IgD-negative memory B cell (primary cell): ENCODE measurements at regions not wholly inside any gene's neighbourhood (a gene's known extent, or its start where the extent isn't known, plus 50 kb on each side); places are given as distances from the start of the nearest gene placed in this dataset.
"Not testable (repeated sequence)": the region's sequence is repeated elsewhere in the genome, so short reads cannot be mapped to it uniquely, and the experiment has no call there.

Experiments used
- H3K27ac Mint-ChIP-seq, 3 donors: one replicate each; pipeline ENCODE4 v1.8.0; 2020 to 2022; ENCODE audit warnings: mild to moderate bottlenecking in 3 of 3, mixed read lengths in 3 of 3, moderate library complexity in 1 of 3
- H3K27me3 Mint-ChIP-seq: one replicate; pipeline ENCODE4 v1.8.0; 2021; ENCODE audit warnings: mixed read lengths
- H3K36me3 Mint-ChIP-seq: one replicate; pipeline ENCODE4 v1.8.0; 2020; ENCODE audit warnings: mild to moderate bottlenecking, mixed read lengths
- H3K4me1 Mint-ChIP-seq, 3 donors: one replicate each; pipeline ENCODE4 v1.8.0; 2020 to 2022; ENCODE audit warnings: mixed read lengths in 3 of 3, mild to moderate bottlenecking in 1 of 3
- H3K4me3 Mint-ChIP-seq, 4 donors: one replicate each; pipeline ENCODE4 v1.8.0; 2020 to 2022; ENCODE audit warnings: mild to moderate bottlenecking in 4 of 4, mixed read lengths in 4 of 4, moderate library complexity in 3 of 4
- H3K9me3 Mint-ChIP-seq, 3 donors: one replicate each; pipeline ENCODE4 v1.8.0; 2020 to 2021; ENCODE audit warnings: mixed read lengths in 3 of 3, mild to moderate bottlenecking in 1 of 3

DNA sequence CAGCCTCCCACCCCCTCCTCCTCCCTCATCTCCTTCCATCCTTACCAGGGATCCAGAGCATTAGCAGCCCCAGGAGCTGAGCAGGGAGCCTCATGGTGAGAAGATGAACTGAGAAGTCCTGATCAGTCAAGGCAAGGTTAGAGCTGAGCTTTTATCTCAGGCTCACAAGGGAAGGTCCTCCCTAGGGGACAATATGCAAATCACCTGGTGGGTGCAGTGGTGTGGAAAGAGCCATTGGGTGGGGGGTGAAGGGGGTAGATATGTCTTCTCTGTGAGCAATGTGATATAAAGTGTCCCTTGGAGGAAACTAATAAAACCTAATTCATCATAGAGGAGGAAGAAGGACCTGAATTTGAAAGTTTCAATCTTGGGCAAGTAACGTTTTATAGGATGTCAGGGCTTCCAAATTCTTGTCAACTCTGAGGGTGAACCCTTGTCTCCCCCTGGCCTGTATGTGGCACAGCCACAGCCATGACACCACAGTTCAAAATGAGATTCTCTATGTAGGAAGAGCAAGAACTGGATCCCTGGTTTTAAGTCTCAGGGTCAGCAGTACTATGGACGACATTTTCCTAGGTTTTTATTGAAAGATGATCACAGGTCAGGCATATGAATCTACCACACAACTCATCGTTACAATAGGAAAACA, 543.5 kb downstream of the RPIA start:
- H3K4me1 Mint-ChIP-seq, H3K9me3 Mint-ChIP-seq, H3K27me3 Mint-ChIP-seq, H3K27ac Mint-ChIP-seq, H3K36me3 Mint-ChIP-seq: not testable (repeated sequence)
- H3K4me3 Mint-ChIP-seq: peak overlapping the region; percentile 60 to 85 (median 68)

DNA sequence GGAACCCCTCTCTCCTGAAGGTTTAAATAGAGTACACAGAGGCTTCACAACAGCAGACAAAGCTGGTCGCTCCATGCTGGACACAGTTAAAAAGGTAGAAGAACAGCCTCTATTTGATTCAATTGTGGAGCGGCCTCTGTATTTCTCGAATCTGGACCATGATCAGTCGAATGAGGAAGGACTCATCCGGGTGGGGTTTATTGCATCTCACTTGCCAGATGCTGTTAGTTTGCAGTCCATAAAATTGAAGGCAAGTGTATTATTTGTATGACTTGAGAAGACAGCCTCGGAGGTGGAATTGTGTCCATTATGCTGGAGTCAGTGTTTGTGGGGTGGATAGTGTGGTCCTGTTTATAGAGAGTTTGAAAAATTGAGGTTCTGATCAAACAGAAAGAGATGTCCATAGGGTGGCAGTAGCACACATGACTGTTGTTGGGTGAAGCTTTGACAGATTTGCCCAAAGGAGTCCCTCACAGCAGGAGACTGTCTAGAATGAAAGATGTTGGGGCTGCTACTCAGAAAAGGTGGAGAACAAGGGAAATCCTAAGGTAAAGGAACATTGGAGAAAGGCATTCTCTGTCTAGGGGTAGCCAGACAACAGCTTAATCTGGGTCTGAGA, 545.5 kb downstream of the RPIA start:
- not testable (repeated sequence) for H3K9me3 Mint-ChIP-seq, H3K27ac Mint-ChIP-seq, H3K36me3 Mint-ChIP-seq, H3K4me1 Mint-ChIP-seq, H3K27me3 Mint-ChIP-seq, H3K4me3 Mint-ChIP-seq

DNA sequence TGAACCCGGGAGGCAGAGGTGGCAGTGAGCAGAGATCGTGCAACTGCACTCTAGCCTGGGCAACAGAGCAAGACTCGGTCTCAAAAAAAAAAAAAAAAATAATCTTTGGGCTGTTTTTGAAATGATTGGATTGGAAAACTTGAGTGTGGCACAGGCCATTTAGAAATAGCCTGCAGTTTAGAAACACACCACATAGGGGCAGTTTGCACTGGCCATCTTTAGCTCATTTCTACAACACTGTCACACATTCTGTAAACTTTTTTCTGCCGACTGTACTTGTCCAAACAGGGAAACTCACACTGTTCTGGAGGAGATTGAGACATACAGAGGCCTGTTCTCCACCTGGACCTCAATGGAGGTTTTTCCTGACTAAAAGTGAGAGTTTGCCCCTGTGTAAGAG, 546.3 kb downstream of the RPIA start:
- H3K4me1 Mint-ChIP-seq, H3K27me3 Mint-ChIP-seq, H3K9me3 Mint-ChIP-seq, H3K36me3 Mint-ChIP-seq, H3K27ac Mint-ChIP-seq, H3K4me3 Mint-ChIP-seq: not testable (repeated sequence)

DNA sequence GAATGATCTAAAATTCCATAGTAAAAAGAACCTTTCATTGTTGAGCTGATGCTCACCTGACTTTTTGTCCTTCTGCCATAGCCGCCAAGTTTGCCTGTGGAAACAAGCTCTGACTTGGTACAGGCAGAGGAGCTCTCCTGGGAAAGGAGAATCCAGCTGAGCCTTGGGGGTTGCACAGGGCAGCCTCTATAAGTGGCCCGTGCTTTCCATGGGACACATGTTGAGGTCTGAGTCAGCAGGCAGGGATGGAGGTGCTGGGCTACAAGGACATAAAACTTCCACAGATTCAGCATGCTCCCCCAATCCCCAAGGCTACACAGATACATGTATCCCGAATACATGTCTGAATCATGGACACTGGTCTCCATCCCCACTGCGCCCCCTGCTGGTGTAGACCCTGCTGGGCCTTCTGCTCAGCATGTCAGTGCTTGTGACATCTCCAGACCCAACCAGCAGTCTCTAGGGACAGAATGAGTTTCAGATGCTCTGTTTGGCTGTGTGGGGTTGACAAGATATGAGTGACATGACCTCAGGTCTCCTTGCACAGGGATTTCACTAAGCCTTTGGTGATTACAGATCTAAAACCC, 551.7 kb downstream of the RPIA start:
- not testable (repeated sequence) for H3K9me3 Mint-ChIP-seq, H3K36me3 Mint-ChIP-seq, H3K4me3 Mint-ChIP-seq, H3K27me3 Mint-ChIP-seq
- peak overlapping the region in 1 of 3 donors; percentile 13 for H3K27ac Mint-ChIP-seq
- H3K4me1 Mint-ChIP-seq: peaks cover 13 to 16% (median 15%) of the 10 kb centered on the region in 3 donors

DNA sequence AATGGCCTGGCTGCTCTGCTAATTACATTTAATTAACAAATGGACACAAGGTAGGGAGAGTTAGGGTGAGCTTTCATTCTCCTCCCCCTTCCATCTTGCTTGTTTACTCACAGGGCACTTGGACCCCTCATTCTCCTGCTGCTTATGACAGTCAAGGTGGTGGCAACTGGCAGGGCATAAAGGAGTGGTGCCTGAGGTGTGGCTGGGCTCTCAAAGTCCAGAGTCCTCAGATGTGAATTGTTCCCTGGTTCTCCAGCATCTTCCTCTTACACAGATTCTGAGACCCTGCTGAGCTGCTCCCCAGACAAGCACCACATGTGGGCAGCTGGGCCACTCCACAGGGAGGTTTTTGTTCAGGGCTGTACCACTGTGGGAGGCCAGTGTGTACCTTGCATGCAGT, 552.9 kb downstream of the RPIA start:
- Mint-ChIP-seq H3K4me3 (peak overlapping the region in 3 of 4 donors; percentile 5 to 57 (median 38)), H3K4me1 (peaks cover 13 to 17% (median 16%) of the 10 kb centered on the region in 3 donors)
- not testable (repeated sequence) for H3K27ac Mint-ChIP-seq, H3K9me3 Mint-ChIP-seq, H3K36me3 Mint-ChIP-seq, H3K27me3 Mint-ChIP-seq

DNA sequence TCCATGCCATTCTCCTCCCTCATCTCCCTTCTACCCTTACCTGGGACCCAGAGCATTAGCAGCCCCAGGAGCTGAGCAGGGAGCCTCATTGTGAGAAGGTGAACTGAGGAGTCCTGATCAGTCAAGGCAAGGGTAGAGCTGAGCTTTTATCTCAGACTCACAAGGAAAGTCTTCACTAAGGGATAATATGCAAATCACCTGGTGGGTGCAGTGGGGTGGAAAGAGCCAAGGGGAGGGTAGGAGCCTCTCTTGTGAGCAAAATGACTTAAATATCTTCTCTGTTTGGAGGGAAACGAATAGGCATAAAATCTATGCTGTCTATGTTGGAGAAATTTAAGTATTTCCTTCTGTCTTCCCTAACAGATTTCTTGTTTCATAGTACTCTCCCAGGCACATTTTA, 554.0 kb downstream of the RPIA start:
- H3K9me3 Mint-ChIP-seq, H3K36me3 Mint-ChIP-seq, H3K27me3 Mint-ChIP-seq: not testable (repeated sequence)
- Mint-ChIP-seq H3K4me3 (peak overlapping the region; percentile 18 to 93 (median 78)), H3K27ac (peak overlapping the region in 2 of 3 donors; percentile 1 to 73), H3K4me1 (peaks cover 13 to 17% (median 16%) of the 10 kb centered on the region in 3 donors)

DNA sequence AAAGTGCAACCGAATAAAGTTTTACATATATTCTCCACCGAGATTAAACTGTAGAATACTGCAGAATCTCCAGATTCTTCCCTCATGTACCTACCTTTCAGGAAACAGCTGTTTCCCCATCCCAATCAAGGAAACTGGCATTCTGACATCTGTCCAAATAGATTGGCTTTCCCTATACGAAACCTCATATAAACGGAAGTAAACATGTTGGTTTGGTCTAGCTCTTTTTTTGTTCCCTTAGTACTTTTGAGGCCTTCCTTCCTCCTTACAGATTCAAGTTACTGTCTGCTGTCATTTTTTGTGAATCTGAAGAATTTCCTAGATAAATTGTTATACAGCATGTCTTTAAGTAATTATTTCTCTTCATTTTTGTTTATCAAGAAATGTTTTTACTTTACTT, 554.6 kb downstream of the RPIA start:
- not testable (repeated sequence) for H3K36me3 Mint-ChIP-seq, H3K9me3 Mint-ChIP-seq, H3K27me3 Mint-ChIP-seq
- Mint-ChIP-seq H3K4me3 (peak overlapping the region in 3 of 4 donors; percentile 18 to 93 (median 38)), H3K4me1 (peaks cover 13 to 17% (median 16%) of the 10 kb centered on the region in 3 donors), H3K27ac (peak overlapping the region; percentile 1 to 61 (median 38))

DNA sequence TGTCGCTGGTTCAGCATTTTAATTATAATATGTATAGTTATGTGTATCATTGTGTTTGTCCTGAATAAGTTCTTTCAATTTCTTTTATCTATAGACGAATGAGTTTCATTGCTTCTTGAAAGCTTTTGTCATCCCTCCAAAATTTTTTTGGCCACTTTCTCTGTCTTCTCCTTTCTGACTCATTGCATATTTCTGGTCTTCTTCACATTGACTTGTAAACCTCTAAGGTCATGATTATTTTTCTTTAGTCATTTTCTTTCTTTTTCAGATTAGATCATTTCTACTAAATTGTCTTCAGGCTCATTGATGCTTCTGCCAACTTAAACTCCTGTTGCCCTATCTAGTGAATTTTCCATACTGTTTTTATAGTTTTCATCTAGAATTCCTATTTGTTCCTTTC, 555.1 kb downstream of the RPIA start:
- H3K4me3 Mint-ChIP-seq: peak overlapping the region in 3 of 4 donors; percentile 1 to 93 (median 63)
- peak overlapping the region in 1 of 3 donors; percentile 69 for H3K27ac Mint-ChIP-seq
- not testable (repeated sequence) for H3K36me3 Mint-ChIP-seq, H3K9me3 Mint-ChIP-seq, H3K27me3 Mint-ChIP-seq
- H3K4me1 Mint-ChIP-seq: peaks cover 13 to 16% (median 16%) of the 10 kb centered on the region in 3 donors

DNA sequence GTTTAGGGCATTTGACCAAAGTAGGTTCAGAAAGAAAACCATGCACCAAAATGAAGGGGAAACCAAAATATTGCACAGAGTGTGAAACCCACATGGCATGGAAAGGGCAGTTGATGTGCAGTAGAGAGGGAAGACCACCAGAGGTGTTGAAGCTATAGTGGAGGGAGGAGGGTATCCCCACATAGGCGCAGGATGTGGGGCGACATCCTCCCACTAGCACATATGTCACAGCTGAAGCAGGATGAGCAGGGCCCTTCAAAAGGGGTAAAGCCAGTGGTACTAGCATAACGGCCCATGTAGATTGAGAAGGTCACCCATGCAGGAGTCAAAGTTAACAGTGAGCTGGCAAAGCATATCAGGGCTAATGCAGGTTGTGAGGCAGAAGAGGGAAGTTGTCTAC, 563.5 kb downstream of the RPIA start:
- not testable (repeated sequence) for H3K27me3 Mint-ChIP-seq, H3K9me3 Mint-ChIP-seq, H3K27ac Mint-ChIP-seq, H3K4me3 Mint-ChIP-seq, H3K36me3 Mint-ChIP-seq, H3K4me1 Mint-ChIP-seq

DNA sequence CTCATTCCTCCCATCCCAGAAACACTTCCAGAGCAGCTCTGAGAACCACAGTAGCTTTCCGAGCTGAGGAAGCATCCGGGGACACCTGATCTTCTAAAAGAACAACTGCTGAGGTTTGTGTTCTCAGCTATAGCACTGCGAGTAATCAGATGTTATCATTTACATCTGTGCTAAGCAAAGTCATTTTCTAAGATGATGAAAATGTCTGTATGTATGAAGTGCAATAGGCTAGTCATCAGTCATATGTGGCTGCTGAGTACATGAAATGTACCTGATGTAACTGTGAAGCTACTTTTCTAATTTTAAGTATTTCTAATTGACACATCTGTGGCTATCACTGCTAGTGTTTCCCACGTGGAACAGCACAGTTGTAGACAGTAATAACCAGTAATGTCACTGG, 582.0 kb downstream of the RPIA start:
- not testable (repeated sequence) for H3K9me3 Mint-ChIP-seq, H3K27me3 Mint-ChIP-seq, H3K4me3 Mint-ChIP-seq

DNA sequence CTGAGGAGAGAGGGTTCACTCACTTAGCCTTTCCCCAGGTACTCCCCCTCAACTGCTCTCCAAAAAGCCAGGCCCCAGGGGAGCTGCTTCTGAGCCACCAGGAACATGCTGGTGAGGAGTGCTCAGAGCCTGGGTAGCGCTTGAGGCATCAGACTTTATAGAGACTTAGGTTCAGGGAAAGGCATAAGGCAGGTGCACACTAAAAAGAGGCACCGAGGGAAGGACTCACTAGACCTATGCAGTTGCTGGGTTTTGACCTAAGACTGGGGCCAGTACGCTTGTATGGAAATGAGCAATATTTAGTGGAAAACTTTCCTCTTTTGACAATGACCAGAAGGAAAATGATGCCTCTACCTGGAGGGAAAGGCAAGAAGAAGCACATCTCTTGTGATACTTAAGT, 589.1 kb downstream of the RPIA start:
- H3K9me3 Mint-ChIP-seq, H3K4me1 Mint-ChIP-seq, H3K27ac Mint-ChIP-seq, H3K4me3 Mint-ChIP-seq, H3K27me3 Mint-ChIP-seq, H3K36me3 Mint-ChIP-seq: not testable (repeated sequence)

More for the DNA sequence above, 582.0 kb downstream of the RPIA start:
- H3K27ac Mint-ChIP-seq, H3K36me3 Mint-ChIP-seq, H3K4me1 Mint-ChIP-seq: not testable (repeated sequence)

DNA sequence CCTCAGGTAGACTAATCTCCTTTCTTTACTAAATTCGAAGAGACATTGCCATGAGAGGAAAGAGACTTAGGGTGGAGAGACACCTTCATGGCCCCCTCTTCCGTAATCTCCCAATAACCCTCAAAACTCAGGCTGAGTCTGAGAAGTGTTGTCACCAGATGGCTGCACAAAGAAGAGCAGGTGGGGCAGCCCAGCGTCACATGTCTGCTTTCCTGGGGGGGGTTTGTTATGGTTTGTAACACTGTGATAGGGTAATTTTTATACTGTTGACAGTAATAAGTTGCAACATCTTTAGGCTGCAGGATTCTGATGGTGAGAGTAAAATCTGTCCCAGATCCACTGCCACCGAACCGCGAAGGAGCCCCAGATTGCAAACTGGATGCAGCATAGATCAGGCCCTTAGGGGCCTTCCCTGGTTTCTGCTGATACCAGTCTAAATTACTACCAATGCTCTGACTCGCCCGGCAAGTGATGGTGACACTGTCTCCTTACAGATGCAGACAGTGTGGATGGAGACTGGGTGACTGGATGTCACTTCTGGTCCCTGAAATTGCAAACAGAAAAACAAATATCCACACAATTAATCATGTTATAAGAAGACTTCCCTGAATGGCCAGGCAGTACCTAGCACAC, 595.1 kb downstream of the RPIA start:
- H3K27ac Mint-ChIP-seq, H3K4me1 Mint-ChIP-seq, H3K9me3 Mint-ChIP-seq, H3K27me3 Mint-ChIP-seq, H3K36me3 Mint-ChIP-seq: not testable (repeated sequence)
- H3K4me3 Mint-ChIP-seq: peak overlapping the region in 1 of 4 donors; percentile 28

DNA sequence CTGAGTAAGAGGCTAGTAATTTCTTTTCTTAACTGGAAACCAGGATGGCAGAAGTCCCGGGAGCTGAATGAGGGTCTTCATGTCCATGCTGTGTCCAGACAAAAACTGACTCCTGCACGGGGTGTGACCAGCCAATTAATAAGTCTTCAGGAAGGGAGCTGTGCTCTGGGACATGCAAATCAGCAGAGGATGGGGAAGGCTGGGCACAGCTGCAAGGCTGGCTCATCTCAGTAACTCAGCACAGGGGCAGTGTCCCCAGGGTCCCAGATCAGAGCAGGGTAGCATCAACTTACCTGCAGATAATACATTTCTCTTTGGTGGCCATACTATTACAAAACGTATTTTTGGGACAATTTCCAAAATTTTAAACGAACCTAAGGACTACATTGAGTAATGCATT, 595.6 kb downstream of the RPIA start:
- H3K27me3 Mint-ChIP-seq, H3K4me3 Mint-ChIP-seq, H3K27ac Mint-ChIP-seq, H3K36me3 Mint-ChIP-seq, H3K4me1 Mint-ChIP-seq, H3K9me3 Mint-ChIP-seq: not testable (repeated sequence)

DNA sequence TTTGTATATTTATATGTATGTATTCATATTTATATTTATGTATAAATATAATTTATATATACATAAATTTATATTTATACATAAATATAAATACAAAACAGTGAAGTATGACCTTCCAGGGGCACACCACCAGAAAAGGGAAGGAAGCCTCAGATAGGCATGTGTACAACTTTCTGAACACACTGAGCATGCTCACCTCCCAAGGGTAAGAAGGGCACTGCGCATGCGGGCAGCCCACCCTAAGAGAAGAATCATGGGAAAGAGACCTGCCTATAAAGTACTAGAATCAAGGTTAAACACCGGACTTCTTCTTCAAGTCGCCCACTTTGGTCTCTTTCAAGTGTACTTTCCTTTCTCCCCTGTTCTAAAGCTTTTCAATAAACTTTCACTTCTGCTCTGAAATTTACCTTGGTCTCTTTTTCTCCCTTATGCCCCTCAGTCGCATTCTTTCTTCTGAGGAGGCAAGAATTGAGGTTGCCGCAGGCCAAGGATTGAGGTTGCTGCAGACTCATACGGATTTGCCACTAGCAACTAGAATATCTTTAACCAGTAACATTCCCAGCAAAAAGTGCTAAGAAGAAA, 600.3 kb downstream of the RPIA start:
- H3K4me1 Mint-ChIP-seq, H3K36me3 Mint-ChIP-seq, H3K4me3 Mint-ChIP-seq, H3K27ac Mint-ChIP-seq, H3K27me3 Mint-ChIP-seq, H3K9me3 Mint-ChIP-seq: not testable (repeated sequence)

DNA sequence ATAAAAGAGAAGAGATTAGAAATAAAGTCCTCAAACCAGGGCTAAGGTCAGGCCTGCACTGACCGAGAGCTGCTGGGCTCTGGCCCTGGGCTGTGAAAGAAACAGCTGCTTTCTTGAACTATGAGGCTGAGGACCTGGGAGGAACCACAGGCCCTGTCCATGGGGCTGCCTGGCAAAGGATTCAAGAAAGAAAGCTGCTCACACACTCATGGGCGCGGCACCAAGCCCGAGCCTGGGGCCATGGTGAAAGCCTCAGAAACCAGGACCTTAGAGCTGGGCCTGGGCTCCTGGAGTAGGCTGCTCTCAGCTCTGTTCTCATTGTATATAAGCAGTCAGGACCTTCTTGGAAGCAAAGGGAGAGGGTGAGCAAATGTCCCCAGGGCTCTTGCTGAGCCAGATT, 601.9 kb downstream of the RPIA start:
- not testable (repeated sequence) for H3K27me3 Mint-ChIP-seq, H3K4me1 Mint-ChIP-seq, H3K9me3 Mint-ChIP-seq, H3K27ac Mint-ChIP-seq, H3K36me3 Mint-ChIP-seq, H3K4me3 Mint-ChIP-seq

DNA sequence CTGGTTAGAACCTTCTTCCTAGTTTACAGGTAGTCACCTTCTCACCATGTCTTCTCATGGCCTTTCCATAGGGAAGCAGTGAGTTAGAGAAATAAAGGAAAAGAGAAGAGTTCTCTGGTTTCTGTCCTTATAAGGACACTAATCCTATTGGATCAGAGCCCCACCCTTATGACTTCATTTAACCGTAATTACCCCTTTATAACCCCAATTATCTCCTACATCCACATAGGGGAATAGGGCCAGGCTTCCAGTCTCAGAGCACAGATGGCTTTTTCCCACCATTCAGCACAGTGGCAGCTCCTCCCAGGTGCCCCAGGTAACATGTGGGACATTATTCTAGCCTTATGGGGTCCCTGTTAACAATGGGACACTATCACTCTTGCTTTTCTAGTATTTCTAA, 602.9 kb downstream of the RPIA start:
- H3K4me1 Mint-ChIP-seq, H3K27me3 Mint-ChIP-seq, H3K4me3 Mint-ChIP-seq, H3K9me3 Mint-ChIP-seq, H3K27ac Mint-ChIP-seq, H3K36me3 Mint-ChIP-seq: not testable (repeated sequence)
